ENCODE measurements at regions not wholly inside any gene's neighbourhood (a gene's known extent, or its start where the extent isn't known, plus 50 kb on each side); places are given as distances from the start of the nearest gene placed in this dataset.

DNA sequence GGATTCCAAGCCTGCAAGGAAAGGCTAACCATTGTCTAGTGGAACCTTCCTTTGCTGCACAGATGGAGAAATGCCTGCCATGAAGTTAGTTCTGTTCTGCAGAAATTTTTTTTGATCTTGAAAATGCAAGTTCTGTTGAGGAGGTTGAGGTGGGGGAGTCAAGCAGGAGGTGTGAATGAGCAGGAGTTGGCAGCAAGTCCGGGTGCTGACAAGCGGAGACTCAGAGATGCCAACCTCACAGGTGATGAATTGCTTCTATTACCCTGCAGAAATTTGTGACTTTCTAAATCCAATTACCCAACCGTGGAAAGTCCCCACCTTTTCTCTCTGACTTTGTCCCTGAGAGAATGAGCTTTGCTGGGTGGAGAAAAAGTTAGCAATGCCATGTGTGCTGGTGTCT is 350.1 kb downstream of the DHRSX start:
- TF ChIP-seq FOXJ3 (CRISPR knock-in tag; IDR thresholded peaks at IDR 0.05; ENCODE audit: borderline replicate concordance) (no peak), NFE2L1 (CRISPR knock-in tag; IDR thresholded peaks at IDR 0.05) (no peak), CREM (CRISPR knock-in tag; IDR thresholded peaks at IDR 0.05) (no peak), ELF4 (CRISPR knock-in tag; IDR thresholded peaks at IDR 0.05; ENCODE audit: low read depth) (no peak), ZNF263 (CRISPR knock-in tag; IDR thresholded peaks at IDR 0.05; ENCODE audit: low read depth) (no peak)
- TF ChIP-seq, protein P1, sequence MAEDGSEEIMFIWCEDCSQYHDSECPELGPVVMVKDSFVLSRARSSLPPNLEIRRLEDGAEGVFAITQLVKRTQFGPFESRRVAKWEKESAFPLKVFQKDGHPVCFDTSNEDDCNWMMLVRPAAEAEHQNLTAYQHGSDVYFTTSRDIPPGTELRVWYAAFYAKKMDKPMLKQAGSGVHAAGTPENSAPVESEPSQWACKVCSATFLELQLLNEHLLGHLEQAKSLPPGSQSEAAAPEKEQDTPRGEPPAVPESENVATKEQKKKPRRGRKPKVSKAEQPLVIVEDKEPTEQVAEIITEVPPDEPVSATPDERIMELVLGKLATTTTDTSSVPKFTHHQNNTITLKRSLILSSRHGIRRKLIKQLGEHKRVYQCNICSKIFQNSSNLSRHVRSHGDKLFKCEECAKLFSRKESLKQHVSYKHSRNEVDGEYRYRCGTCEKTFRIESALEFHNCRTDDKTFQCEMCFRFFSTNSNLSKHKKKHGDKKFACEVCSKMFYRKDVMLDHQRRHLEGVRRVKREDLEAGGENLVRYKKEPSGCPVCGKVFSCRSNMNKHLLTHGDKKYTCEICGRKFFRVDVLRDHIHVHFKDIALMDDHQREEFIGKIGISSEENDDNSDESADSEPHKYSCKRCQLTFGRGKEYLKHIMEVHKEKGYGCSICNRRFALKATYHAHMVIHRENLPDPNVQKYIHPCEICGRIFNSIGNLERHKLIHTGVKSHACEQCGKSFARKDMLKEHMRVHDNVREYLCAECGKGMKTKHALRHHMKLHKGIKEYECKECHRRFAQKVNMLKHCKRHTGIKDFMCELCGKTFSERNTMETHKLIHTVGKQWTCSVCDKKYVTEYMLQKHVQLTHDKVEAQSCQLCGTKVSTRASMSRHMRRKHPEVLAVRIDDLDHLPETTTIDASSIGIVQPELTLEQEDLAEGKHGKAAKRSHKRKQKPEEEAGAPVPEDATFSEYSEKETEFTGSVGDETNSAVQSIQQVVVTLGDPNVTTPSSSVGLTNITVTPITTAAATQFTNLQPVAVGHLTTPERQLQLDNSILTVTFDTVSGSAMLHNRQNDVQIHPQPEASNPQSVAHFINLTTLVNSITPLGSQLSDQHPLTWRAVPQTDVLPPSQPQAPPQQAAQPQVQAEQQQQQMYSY (CRISPR knock-in tag; IDR thresholded peaks at IDR 0.05), result no peak
- TF ChIP-seq, protein P2, sequence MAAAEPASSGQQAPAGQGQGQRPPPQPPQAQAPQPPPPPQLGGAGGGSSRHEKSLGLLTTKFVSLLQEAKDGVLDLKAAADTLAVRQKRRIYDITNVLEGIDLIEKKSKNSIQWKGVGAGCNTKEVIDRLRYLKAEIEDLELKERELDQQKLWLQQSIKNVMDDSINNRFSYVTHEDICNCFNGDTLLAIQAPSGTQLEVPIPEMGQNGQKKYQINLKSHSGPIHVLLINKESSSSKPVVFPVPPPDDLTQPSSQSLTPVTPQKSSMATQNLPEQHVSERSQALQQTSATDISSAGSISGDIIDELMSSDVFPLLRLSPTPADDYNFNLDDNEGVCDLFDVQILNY (CRISPR knock-in tag; IDR thresholded peaks at IDR 0.05), result no peak
- TF ChIP-seq, protein P3, sequence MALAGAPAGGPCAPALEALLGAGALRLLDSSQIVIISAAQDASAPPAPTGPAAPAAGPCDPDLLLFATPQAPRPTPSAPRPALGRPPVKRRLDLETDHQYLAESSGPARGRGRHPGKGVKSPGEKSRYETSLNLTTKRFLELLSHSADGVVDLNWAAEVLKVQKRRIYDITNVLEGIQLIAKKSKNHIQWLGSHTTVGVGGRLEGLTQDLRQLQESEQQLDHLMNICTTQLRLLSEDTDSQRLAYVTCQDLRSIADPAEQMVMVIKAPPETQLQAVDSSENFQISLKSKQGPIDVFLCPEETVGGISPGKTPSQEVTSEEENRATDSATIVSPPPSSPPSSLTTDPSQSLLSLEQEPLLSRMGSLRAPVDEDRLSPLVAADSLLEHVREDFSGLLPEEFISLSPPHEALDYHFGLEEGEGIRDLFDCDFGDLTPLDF (CRISPR knock-in tag; IDR thresholded peaks at IDR 0.05), result no peak
- TF ChIP-seq, protein P4, sequence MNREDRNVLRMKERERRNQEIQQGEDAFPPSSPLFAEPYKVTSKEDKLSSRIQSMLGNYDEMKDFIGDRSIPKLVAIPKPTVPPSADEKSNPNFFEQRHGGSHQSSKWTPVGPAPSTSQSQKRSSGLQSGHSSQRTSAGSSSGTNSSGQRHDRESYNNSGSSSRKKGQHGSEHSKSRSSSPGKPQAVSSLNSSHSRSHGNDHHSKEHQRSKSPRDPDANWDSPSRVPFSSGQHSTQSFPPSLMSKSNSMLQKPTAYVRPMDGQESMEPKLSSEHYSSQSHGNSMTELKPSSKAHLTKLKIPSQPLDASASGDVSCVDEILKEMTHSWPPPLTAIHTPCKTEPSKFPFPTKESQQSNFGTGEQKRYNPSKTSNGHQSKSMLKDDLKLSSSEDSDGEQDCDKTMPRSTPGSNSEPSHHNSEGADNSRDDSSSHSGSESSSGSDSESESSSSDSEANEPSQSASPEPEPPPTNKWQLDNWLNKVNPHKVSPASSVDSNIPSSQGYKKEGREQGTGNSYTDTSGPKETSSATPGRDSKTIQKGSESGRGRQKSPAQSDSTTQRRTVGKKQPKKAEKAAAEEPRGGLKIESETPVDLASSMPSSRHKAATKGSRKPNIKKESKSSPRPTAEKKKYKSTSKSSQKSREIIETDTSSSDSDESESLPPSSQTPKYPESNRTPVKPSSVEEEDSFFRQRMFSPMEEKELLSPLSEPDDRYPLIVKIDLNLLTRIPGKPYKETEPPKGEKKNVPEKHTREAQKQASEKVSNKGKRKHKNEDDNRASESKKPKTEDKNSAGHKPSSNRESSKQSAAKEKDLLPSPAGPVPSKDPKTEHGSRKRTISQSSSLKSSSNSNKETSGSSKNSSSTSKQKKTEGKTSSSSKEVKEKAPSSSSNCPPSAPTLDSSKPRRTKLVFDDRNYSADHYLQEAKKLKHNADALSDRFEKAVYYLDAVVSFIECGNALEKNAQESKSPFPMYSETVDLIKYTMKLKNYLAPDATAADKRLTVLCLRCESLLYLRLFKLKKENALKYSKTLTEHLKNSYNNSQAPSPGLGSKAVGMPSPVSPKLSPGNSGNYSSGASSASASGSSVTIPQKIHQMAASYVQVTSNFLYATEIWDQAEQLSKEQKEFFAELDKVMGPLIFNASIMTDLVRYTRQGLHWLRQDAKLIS (CRISPR knock-in tag; IDR thresholded peaks at IDR 0.05; ENCODE audit: borderline replicate concordance), result no peak
- TF ChIP-seq, protein P5, sequence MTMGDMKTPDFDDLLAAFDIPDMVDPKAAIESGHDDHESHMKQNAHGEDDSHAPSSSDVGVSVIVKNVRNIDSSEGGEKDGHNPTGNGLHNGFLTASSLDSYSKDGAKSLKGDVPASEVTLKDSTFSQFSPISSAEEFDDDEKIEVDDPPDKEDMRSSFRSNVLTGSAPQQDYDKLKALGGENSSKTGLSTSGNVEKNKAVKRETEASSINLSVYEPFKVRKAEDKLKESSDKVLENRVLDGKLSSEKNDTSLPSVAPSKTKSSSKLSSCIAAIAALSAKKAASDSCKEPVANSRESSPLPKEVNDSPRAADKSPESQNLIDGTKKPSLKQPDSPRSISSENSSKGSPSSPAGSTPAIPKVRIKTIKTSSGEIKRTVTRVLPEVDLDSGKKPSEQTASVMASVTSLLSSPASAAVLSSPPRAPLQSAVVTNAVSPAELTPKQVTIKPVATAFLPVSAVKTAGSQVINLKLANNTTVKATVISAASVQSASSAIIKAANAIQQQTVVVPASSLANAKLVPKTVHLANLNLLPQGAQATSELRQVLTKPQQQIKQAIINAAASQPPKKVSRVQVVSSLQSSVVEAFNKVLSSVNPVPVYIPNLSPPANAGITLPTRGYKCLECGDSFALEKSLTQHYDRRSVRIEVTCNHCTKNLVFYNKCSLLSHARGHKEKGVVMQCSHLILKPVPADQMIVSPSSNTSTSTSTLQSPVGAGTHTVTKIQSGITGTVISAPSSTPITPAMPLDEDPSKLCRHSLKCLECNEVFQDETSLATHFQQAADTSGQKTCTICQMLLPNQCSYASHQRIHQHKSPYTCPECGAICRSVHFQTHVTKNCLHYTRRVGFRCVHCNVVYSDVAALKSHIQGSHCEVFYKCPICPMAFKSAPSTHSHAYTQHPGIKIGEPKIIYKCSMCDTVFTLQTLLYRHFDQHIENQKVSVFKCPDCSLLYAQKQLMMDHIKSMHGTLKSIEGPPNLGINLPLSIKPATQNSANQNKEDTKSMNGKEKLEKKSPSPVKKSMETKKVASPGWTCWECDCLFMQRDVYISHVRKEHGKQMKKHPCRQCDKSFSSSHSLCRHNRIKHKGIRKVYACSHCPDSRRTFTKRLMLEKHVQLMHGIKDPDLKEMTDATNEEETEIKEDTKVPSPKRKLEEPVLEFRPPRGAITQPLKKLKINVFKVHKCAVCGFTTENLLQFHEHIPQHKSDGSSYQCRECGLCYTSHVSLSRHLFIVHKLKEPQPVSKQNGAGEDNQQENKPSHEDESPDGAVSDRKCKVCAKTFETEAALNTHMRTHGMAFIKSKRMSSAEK (CRISPR knock-in tag; IDR thresholded peaks at IDR 0.05; ENCODE audit: borderline replicate concordance), result no peak
- TF ChIP-seq, protein P6, sequence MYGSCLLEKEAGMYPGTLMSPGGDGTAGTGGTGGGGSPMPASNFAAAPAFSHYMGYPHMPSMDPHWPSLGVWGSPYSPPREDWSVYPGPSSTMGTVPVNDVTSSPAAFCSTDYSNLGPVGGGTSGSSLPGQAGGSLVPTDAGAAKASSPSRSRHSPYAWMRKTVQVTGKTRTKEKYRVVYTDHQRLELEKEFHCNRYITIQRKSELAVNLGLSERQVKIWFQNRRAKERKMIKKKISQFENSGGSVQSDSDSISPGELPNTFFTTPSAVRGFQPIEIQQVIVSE (CRISPR knock-in tag; IDR thresholded peaks at IDR 0.05; ENCODE audit: borderline replicate concordance), result no peak
- Mint-ChIP-seq H3K4me1 (peaks cover 6% of the 10 kb centered on the region), H3K27ac (no peak overlapping the region), H3K27me3 (ENCODE audit: low read depth) (0 out of 2 replicates have a peak, but pooled peaks cover 3% of the 10 kb centered on the region), H3K36me3 (peaks cover 51% of the 10 kb centered on the region), H3K4me3 (no peak overlapping the region), H3K9me3 (peaks cover 50% of the 10 kb centered on the region)
- ATAC-seq (no peak), DNase-seq (ENCODE audit: low spot score) (no peak)
- ChIA-PET CTCF (no interaction called here), POLR2A (no interaction called here)

Measured in WTC11 (cell line).